ENCODE measurements at regions not wholly inside any gene's neighbourhood (a gene's known extent, or its start where the extent isn't known, plus 50 kb on each side); places are given as distances from the start of the nearest gene placed in this dataset.

DNA sequence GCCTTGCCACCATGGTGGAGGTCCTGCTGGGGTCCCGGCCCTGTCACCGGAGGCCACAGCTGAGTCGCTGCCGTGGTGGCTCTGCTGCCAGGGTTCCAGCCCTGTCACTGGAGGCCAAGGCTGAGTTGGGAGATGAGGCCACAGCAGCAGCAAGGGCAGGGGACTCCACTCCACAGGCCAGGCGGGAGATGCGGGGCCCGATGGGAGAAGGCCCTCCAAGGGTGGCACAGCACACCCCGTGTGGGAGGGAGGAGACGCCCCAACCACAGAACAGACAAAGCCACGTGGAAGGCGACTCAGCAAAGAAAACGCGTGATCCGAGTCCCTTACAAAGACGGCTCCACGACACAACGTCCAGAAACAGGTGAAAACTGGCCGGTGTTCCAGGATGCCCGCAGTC is 159.3 kb downstream of the BRD1 start:
- H3K9me3 ChIP-seq, result no peaks in the 10 kb centered on the region
- 85 to 90% (median 87%) methylated on average over 19 of the region's 19 CpGs for WGBS, 3 donors
- H3K4me1 ChIP-seq (ENCODE audit: insufficient read depth), result no peaks in the 10 kb centered on the region
- TF ChIP-seq, protein P1, sequence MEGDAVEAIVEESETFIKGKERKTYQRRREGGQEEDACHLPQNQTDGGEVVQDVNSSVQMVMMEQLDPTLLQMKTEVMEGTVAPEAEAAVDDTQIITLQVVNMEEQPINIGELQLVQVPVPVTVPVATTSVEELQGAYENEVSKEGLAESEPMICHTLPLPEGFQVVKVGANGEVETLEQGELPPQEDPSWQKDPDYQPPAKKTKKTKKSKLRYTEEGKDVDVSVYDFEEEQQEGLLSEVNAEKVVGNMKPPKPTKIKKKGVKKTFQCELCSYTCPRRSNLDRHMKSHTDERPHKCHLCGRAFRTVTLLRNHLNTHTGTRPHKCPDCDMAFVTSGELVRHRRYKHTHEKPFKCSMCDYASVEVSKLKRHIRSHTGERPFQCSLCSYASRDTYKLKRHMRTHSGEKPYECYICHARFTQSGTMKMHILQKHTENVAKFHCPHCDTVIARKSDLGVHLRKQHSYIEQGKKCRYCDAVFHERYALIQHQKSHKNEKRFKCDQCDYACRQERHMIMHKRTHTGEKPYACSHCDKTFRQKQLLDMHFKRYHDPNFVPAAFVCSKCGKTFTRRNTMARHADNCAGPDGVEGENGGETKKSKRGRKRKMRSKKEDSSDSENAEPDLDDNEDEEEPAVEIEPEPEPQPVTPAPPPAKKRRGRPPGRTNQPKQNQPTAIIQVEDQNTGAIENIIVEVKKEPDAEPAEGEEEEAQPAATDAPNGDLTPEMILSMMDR (IDR thresholded peaks at IDR 0.05), result no peak
- no peak for TF ChIP-seq EP300 (IDR thresholded peaks at IDR 0.05)
- TF ChIP-seq POLR2A (IDR thresholded peaks at IDR 0.05), result no peak
- no peaks in the 10 kb centered on the region for H3K36me3 ChIP-seq
- intact Hi-C loops (cut with DNase I), result no loop called here
- no peaks in the 10 kb centered on the region for H3K27me3 ChIP-seq
- H3K27ac ChIP-seq, result no peak overlapping the region
- no peak overlapping the region for H3K4me3 ChIP-seq
- DNase-seq, result peak in 1 of 5 donors; percentile 13

DNA sequence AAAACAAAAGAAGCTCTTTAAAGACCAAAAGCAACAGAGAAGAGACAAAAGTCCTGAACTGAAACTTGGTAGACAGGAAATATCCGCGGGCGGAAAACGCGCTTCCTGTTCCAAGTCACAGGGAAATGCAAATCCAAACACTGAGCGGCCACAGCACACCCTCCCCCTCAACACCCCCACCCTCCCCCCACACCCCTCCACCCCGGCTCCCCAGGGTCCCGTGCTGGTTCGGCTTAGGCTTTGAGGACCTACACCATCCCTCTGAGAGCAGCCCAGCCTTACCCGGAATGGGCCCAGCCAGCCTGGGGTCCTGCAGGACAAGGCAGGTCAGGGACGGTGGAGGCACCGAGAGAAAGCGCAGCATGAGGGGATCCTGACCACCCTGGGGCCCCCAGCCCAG is 160.4 kb downstream of the BRD1 start:
- intact Hi-C loops (cut with DNase I), result no loop called here
- Histone ChIP-seq H3K4me3 (no peak overlapping the region), H3K9me3 (no peaks in the 10 kb centered on the region), H3K36me3 (no peaks in the 10 kb centered on the region), H3K4me1 (ENCODE audit: insufficient read depth) (no peaks in the 10 kb centered on the region), H3K27me3 (no peaks in the 10 kb centered on the region), H3K27ac (no peak overlapping the region)
- WGBS, 3 donors, result 5 to 17% (median 14%) methylated on average over 12 to 13 of the region's 13 CpGs
- DNase-seq, result peak in 1 of 5 donors; percentile 10
- TF ChIP-seq POLR2A (IDR thresholded peaks at IDR 0.05), result no peak

DNA sequence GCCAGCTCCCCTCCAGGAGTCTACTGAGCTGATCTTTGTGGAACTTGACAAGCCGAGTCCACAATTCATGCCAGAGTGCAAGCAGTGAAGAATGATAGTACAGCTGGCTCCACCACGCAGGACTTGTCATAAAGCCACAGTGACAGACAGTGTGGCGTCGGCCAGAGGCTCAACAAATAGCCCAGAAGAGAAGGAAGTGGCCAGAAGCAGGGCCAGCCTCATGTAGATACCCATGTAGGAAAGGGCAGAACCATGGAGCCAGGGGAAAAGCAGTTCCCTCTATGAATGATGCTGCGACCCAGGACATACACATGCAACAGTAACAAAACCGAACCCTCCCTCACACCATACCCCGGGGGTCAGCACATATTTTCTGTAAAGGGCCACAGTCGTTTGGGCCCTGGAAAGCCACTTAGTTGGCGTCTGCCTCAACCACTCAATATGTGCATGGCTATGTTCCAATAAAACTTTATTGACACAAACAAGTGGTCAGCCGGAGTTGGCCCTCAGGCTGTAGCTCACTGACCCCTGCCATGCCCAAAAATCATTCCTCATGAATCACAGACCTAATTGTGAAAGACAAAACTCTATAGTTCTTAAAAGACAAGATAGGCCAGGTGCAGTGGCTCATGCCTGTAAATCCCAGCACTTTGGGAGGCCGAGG is 161.4 kb downstream of the BRD1 start:
- H3K9me3 ChIP-seq, result no peaks in the 10 kb centered on the region
- no peak for DNase-seq
- no peaks in the 10 kb centered on the region for H3K27me3 ChIP-seq
- no peaks in the 10 kb centered on the region for H3K4me1 ChIP-seq (ENCODE audit: insufficient read depth)
- H3K36me3 ChIP-seq, result no peaks in the 10 kb centered on the region
- no peak overlapping the region for H3K27ac ChIP-seq
- H3K4me3 ChIP-seq, result no peak overlapping the region
- intact Hi-C loops (cut with DNase I), result no loop called here
- 81 to 91% (median 86%) methylated on average over 11 of the region's 11 CpGs for WGBS, 3 donors
- TF ChIP-seq, protein P1 (IDR thresholded peaks at IDR 0.05), result no peak
- no peak for TF ChIP-seq POLR2A (IDR thresholded peaks at IDR 0.05)
- TF ChIP-seq EP300 (IDR thresholded peaks at IDR 0.05), result no peak

DNA sequence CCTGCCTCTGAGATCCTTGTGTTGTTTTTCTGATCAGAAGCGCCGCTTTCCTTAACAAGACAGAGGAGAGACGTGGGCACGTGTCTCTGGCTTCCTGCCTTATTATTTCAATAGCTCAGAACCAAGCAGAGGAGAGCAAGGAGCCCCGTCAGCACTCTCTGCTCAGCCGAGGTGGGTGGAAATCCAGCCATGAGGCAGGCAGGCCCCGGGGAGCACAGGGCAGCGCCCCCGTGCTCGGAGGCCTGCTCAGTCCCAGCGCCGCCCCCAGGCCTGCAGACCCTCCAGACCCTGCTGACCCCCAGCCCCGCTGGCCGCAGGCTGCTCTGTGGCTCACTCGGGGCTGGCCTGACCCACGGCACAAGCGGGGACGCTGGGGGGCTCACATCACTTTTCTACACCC is 162.8 kb downstream of the BRD1 start:
- intact Hi-C loops (cut with DNase I), result no loop called here
- Histone ChIP-seq H3K4me3 (no peak overlapping the region), H3K4me1 (ENCODE audit: insufficient read depth) (no peaks in the 10 kb centered on the region), H3K36me3 (no peaks in the 10 kb centered on the region), H3K27me3 (no peaks in the 10 kb centered on the region), H3K9me3 (no peaks in the 10 kb centered on the region), H3K27ac (no peak overlapping the region)
- TF ChIP-seq POLR2A (IDR thresholded peaks at IDR 0.05), result no peak
- TF ChIP-seq, protein P1 (IDR thresholded peaks at IDR 0.05), result no peak
- TF ChIP-seq EP300 (IDR thresholded peaks at IDR 0.05), result no peak
- WGBS, 3 donors, result 27 to 61% (median 42%) methylated on average over 18 of the region's 18 CpGs
- DNase-seq, result peak in 1 of 5 donors; percentile 6

DNA sequence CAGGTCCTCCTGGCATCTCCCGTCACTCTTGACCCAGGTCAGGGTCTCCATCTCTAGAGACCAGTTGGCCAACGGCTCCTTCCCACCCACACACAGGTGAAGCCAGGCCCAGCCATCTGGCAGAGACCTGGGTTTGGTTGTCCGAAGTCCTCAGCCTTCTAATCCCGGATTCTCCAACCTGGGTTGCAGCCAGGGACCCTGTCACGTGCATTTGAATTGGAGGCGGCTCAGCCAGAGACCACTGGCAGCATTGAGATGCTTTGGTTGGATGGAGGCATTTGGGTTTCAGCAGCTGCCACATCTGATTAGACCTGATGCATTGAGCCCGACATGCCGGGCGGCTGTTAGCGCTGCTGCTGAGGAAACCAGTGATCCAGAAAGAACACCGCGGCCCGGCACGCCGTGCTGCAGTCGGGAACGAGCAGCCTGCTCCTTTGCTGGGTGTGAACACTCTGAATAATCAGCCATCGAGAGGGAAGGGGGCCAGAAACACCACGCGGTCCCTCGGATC is 163.2 kb downstream of the BRD1 start:
- H3K9me3 ChIP-seq, result no peaks in the 10 kb centered on the region
- H3K4me1 ChIP-seq (ENCODE audit: insufficient read depth), result no peaks in the 10 kb centered on the region
- no peaks in the 10 kb centered on the region for H3K36me3 ChIP-seq
- no peak overlapping the region for H3K4me3 ChIP-seq
- intact Hi-C loops (cut with DNase I), result no loop called here
- no peak overlapping the region for H3K27ac ChIP-seq
- WGBS, 3 donors, result 44 to 76% (median 66%) methylated on average over 21 of the region's 21 CpGs
- TF ChIP-seq EP300 (IDR thresholded peaks at IDR 0.05) (no peak), POLR2A (IDR thresholded peaks at IDR 0.05) (no peak)
- TF ChIP-seq, protein P1 (IDR thresholded peaks at IDR 0.05), result no peak
- peak in 1 of 5 donors; percentile 7 for DNase-seq
- no peaks in the 10 kb centered on the region for H3K27me3 ChIP-seq
